ENCODE measurements at regions not wholly inside any gene's neighbourhood (a gene's known extent, or its start where the extent isn't known, plus 50 kb on each side); places are given as distances from the start of the nearest gene placed in this dataset.

DNA sequence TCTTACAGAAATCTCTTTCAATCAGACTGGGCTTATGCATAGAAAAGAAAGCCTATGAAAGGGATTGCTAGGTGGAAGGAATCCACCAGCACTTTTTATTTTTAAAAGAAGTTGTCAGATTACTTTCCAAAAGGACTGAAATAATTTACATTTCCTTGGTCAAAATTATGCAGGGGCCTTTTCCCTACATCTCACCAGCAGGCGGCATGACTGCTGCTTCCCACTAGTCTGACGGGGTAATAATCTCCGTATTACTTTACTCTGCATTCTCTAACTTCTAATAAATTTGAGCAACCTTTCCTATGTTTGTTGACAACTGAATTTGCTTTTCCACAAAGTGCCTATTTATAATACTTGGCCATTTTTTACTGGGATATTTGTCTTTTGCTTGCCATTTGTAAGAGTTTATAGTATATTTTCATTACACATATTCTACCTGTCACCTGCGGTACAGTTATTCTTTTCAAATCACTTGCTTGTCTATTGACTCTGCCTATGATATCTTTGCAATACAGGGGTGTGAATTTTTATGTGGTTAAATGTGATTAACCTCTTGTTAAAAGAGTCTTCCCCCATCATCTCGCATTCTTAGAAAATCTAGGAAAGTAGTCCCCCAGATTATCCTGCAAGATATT lies 51.9 kb upstream of the USP47 start:
- no peaks in the 10 kb centered on the region for H3K36me3 ChIP-seq (ENCODE audit: control insufficient read depth, low read depth, low read length)
- H3K27ac ChIP-seq (ENCODE audit: low read length), result no peak overlapping the region
- no peaks in the 10 kb centered on the region for H3K9me3 ChIP-seq (ENCODE audit: control insufficient read depth, low read depth, low read length)
- H3K4me3 ChIP-seq (ENCODE audit: low read length), result no peak overlapping the region
- peaks cover 4% of the 10 kb centered on the region for H3K4me1 ChIP-seq (ENCODE audit: control insufficient read depth, low read depth, low read length)
- no peak overlapping the region for H3K9ac ChIP-seq (ENCODE audit: low read length)
- no peaks in the 10 kb centered on the region for H3K27me3 ChIP-seq (ENCODE audit: control insufficient read depth, insufficient read depth, low read length)

DNA sequence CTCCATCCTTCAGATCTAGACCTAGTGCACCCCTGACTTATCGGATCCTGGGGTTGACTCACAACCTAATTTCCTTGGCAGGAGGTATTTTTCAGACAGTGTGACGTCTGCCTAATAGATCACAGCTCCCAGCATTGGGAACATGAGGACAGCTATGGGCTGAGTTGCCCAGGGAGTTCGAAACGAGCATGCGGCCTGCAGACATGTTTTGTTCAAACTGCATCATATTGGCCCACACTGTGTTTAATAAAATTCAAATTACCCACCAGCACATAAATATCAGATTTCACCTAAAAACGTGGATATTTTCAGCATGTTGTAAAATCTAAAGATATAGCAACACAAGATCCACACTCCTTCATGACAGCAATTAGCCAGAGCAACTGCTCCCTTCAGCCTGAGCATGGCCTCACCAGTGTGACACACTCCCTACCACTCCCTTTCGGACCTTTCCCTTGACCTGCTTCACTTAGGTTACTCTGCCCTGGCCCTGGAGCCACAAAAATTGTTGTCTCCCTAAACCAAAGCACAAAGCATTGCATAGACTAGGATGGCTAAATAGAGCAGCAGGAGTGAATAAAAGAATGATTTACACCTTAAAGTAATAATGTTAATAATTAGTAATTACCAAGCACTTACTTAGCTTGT lies 53.6 kb upstream of the USP47 start:
- Histone ChIP-seq H3K4me1 (ENCODE audit: control insufficient read depth, low read depth, low read length) (peaks cover 4% of the 10 kb centered on the region), H3K4me3 (ENCODE audit: low read length) (no peak overlapping the region), H3K27me3 (ENCODE audit: control insufficient read depth, insufficient read depth, low read length) (no peaks in the 10 kb centered on the region), H3K36me3 (ENCODE audit: control insufficient read depth, low read depth, low read length) (no peaks in the 10 kb centered on the region), H3K9me3 (ENCODE audit: control insufficient read depth, low read depth, low read length) (no peaks in the 10 kb centered on the region), H3K27ac (ENCODE audit: low read length) (no peak overlapping the region), H3K9ac (ENCODE audit: low read length) (no peak overlapping the region)

DNA sequence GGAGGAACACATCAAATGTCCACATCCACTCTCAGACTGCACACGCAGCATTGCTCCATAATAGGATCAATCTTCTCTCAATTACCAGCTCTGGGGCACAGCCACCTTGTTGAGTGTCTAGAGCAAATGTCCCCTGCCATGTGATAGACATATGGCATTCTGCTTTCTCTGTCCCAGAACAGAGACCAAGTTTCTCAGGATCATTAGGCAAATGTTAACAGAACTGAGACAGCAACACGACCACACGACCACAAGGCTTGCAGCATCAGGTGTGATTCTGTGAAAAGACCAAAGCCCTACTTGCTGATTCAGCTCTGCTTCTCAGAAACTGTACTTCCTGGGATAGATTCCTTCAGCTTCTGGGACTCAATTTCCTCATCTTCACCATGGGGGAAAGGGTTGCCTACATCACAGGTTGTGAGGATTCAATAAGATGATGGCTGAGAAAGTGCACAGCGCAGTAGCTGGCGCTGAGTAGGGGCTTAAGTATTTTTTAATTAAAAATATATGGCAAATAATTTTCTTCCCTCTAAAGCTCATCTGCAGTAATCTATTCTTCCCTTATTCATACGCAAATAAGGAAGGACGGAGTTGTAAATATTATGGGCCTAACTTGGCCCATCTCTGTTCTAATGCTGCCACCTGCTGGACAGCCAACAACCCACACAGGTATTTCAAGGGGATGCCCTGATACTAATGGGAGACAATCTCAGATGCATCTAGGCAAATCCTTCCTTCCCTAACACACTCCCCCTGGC lies 54.3 kb upstream of the USP47 start:
- Histone ChIP-seq H3K9ac (ENCODE audit: low read length) (no peak overlapping the region), H3K4me3 (ENCODE audit: low read length) (no peak overlapping the region), H3K27me3 (ENCODE audit: control insufficient read depth, insufficient read depth, low read length) (no peaks in the 10 kb centered on the region), H3K36me3 (ENCODE audit: control insufficient read depth, low read depth, low read length) (no peaks in the 10 kb centered on the region), H3K27ac (ENCODE audit: low read length) (no peak overlapping the region), H3K4me1 (ENCODE audit: control insufficient read depth, low read depth, low read length) (peaks cover 4% of the 10 kb centered on the region), H3K9me3 (ENCODE audit: control insufficient read depth, low read depth, low read length) (no peaks in the 10 kb centered on the region)

- no peak overlapping the region for H3K4me3 ChIP-seq (ENCODE audit: low read length)
- H3K9me3 ChIP-seq (ENCODE audit: control insufficient read depth, low read depth, low read length), result no peaks in the 10 kb centered on the region
- H3K36me3 ChIP-seq (ENCODE audit: control insufficient read depth, low read depth, low read length), result no peaks in the 10 kb centered on the region
- no peak overlapping the region for H3K9ac ChIP-seq (ENCODE audit: low read length)
- no peaks in the 10 kb centered on the region for H3K27me3 ChIP-seq (ENCODE audit: control insufficient read depth, insufficient read depth, low read length)
- peaks cover 4% of the 10 kb centered on the region for H3K4me1 ChIP-seq (ENCODE audit: control insufficient read depth, low read depth, low read length)
- H3K27ac ChIP-seq (ENCODE audit: low read length), result no peak overlapping the region
Measured at GRCh38 chr11:11786771-11787170, 55.0 kb upstream of the USP47 start.

DNA sequence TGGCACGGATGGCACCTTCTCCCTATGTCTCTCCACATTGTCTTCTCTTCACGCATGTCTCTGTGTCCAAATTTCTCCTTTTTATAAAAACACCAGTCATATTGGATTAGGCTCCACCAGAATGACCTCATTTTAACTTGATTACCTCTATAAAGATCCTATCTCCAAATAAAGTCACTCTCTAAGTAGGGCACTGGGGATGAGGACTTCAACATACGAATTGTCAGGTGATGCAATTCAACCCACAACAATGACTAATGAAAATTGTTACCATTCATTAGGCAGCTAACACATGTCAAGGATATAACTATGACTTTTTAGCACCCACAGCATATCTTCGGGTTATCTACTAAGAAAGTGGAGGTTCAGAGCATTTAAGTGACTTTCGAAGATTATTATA lies 55.5 kb upstream of the USP47 start:
- Histone ChIP-seq H3K27ac (ENCODE audit: low read length) (no peak overlapping the region), H3K36me3 (ENCODE audit: control insufficient read depth, low read depth, low read length) (no peaks in the 10 kb centered on the region), H3K4me1 (ENCODE audit: control insufficient read depth, low read depth, low read length) (peaks cover 4% of the 10 kb centered on the region), H3K9me3 (ENCODE audit: control insufficient read depth, low read depth, low read length) (no peaks in the 10 kb centered on the region), H3K4me3 (ENCODE audit: low read length) (no peak overlapping the region), H3K27me3 (ENCODE audit: control insufficient read depth, insufficient read depth, low read length) (no peaks in the 10 kb centered on the region), H3K9ac (ENCODE audit: low read length) (no peak overlapping the region)

DNA sequence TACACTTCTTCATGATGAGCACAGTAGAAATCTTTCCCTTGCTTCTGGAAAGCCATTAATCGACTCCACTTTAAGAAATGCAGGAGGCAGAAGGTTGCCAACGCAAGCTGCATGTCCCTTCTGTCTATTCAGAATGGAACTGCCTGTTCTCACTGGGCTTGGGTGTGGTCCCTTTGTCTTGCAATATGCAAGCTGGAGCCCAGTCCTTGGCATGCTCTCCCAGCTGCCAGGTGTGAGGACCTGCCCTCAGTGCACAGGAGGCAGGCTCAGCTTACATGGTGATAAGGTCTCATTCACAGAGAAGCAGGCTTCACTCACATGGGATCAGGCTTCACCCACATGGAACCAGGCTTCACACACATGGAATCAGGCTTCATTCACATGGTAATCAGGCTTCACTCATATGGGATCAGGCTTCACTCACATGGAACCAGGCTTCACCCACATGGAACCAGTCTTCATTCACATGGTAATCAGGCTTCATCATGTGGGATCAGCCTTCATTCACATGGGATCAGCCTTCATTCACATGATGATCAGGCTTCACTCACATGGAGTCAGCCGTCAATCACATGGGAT lies 59.2 kb upstream of the USP47 start:
- no peaks in the 10 kb centered on the region for H3K36me3 ChIP-seq (ENCODE audit: control insufficient read depth, low read depth, low read length)
- H3K27ac ChIP-seq (ENCODE audit: low read length), result no peak overlapping the region

GRCh38 chr11:11780858-11781257 lies 60.9 kb upstream of the USP47 start:
- Histone ChIP-seq H3K4me3 (ENCODE audit: low read length) (no peak overlapping the region), H3K9me3 (ENCODE audit: control insufficient read depth, low read depth, low read length) (no peaks in the 10 kb centered on the region), H3K27ac (ENCODE audit: low read length) (no peak overlapping the region), H3K4me1 (ENCODE audit: control insufficient read depth, low read depth, low read length) (no peaks in the 10 kb centered on the region), H3K36me3 (ENCODE audit: control insufficient read depth, low read depth, low read length) (no peaks in the 10 kb centered on the region), H3K27me3 (ENCODE audit: control insufficient read depth, insufficient read depth, low read length) (no peaks in the 10 kb centered on the region), H3K9ac (ENCODE audit: low read length) (no peak overlapping the region)

More for the DNA sequence above, 59.2 kb upstream of the USP47 start:
- H3K4me3 ChIP-seq (ENCODE audit: low read length), result no peak overlapping the region
- H3K27me3 ChIP-seq (ENCODE audit: control insufficient read depth, insufficient read depth, low read length), result no peaks in the 10 kb centered on the region
- H3K4me1 ChIP-seq (ENCODE audit: control insufficient read depth, low read depth, low read length), result peaks cover 4% of the 10 kb centered on the region
- no peak overlapping the region for H3K9ac ChIP-seq (ENCODE audit: low read length)
- H3K9me3 ChIP-seq (ENCODE audit: control insufficient read depth, low read depth, low read length), result no peaks in the 10 kb centered on the region

DNA sequence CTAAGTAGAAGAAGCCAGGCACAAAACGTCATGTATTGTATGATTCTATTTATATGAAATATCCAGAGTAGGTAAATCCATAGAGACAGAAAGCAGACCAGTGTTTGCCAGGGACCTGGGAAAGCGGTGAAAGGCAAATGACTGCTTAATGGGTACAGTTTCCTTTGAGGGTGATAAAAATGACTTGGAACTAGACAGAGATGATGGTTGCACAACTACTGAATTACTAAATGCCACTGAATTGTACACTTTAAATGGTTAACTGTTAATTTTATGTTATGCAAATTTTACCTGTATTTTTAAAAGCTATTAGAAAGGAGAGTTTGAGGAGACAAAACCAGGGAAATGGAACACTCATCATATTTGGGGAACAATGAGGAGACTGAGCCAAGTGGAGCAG lies 61.8 kb upstream of the USP47 start:
- no peaks in the 10 kb centered on the region for H3K27me3 ChIP-seq (ENCODE audit: control insufficient read depth, insufficient read depth, low read length)
- H3K9me3 ChIP-seq (ENCODE audit: control insufficient read depth, low read depth, low read length), result no peaks in the 10 kb centered on the region
- no peaks in the 10 kb centered on the region for H3K4me1 ChIP-seq (ENCODE audit: control insufficient read depth, low read depth, low read length)
- H3K27ac ChIP-seq (ENCODE audit: low read length), result no peak overlapping the region
- H3K36me3 ChIP-seq (ENCODE audit: control insufficient read depth, low read depth, low read length), result no peaks in the 10 kb centered on the region
- H3K9ac ChIP-seq (ENCODE audit: low read length), result no peak overlapping the region
- no peak overlapping the region for H3K4me3 ChIP-seq (ENCODE audit: low read length)

DNA sequence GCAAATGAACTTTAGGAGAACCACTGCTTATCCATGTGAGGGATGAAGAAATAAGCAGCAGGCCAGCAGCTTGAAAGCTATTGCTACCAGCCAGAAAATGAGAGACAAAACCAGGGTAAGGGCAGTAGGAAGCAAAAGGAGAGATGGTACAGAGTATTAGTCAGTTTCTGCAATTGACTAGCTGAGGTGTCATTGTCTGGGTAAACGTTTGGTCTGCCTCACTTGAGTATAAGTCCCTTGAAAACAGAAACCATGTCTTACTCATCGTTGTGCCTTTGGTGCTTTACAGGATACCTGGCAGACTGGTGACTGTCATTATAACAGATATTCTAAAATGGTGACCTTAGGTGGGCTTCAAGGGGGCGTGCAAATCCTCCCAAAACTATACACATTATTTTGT lies 63.9 kb upstream of the USP47 start:
- no peaks in the 10 kb centered on the region for H3K9me3 ChIP-seq (ENCODE audit: control insufficient read depth, low read depth, low read length)
- no peak overlapping the region for H3K9ac ChIP-seq (ENCODE audit: low read length)
- H3K27ac ChIP-seq (ENCODE audit: low read length), result no peak overlapping the region
- no peak overlapping the region for H3K4me3 ChIP-seq (ENCODE audit: low read length)
- no peaks in the 10 kb centered on the region for H3K4me1 ChIP-seq (ENCODE audit: control insufficient read depth, low read depth, low read length)
- H3K36me3 ChIP-seq (ENCODE audit: control insufficient read depth, low read depth, low read length), result no peaks in the 10 kb centered on the region
- no peaks in the 10 kb centered on the region for H3K27me3 ChIP-seq (ENCODE audit: control insufficient read depth, insufficient read depth, low read length)

- no peak overlapping the region for H3K27ac ChIP-seq (ENCODE audit: low read length)
- H3K27me3 ChIP-seq (ENCODE audit: control insufficient read depth, insufficient read depth, low read length), result no peaks in the 10 kb centered on the region
- no peaks in the 10 kb centered on the region for H3K4me1 ChIP-seq (ENCODE audit: control insufficient read depth, low read depth, low read length)
- no peaks in the 10 kb centered on the region for H3K9me3 ChIP-seq (ENCODE audit: control insufficient read depth, low read depth, low read length)
- H3K9ac ChIP-seq (ENCODE audit: low read length), result no peak overlapping the region
- H3K4me3 ChIP-seq (ENCODE audit: low read length), result no peak overlapping the region
- H3K36me3 ChIP-seq (ENCODE audit: control insufficient read depth, low read depth, low read length), result no peaks in the 10 kb centered on the region
Measured at GRCh38 chr11:11776714-11777113, 65.1 kb upstream of the USP47 start.

DNA sequence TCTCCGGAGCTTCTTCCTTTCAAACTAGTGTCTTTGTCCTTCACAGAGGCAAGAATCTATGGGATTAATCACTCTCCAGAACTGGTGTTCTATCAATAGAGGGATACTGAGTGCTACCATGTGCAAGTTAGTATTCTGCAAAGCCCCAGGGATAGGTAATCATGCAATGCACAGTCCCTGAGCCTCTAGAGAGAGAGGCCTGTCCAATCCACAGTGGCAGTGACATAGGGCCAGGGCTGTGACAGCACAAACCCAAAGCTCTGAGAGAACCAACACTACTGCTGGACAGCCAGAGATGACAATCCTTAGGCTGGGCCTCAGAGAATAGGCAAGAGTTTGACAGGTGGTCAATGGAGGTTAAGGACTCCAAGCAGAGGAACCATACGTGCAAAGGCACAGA lies 66.8 kb upstream of the USP47 start:
- no peak overlapping the region for H3K4me3 ChIP-seq (ENCODE audit: low read length)
- no peak overlapping the region for H3K27ac ChIP-seq (ENCODE audit: low read length)
- no peaks in the 10 kb centered on the region for H3K27me3 ChIP-seq (ENCODE audit: control insufficient read depth, insufficient read depth, low read length)
- H3K9ac ChIP-seq (ENCODE audit: low read length), result no peak overlapping the region
- no peaks in the 10 kb centered on the region for H3K9me3 ChIP-seq (ENCODE audit: control insufficient read depth, low read depth, low read length)
- H3K4me1 ChIP-seq (ENCODE audit: control insufficient read depth, low read depth, low read length), result no peaks in the 10 kb centered on the region
- H3K36me3 ChIP-seq (ENCODE audit: control insufficient read depth, low read depth, low read length), result no peaks in the 10 kb centered on the region
